IMR-90 (cell line): ENCODE measurements at regions not wholly inside any gene's neighbourhood (a gene's known extent, or its start where the extent isn't known, plus 50 kb on each side); places are given as distances from the start of the nearest gene placed in this dataset.

Experiments used
- ATAC-seq: fragments of 200-7000 bp; cut with Tn5 transposase; 2 replicates; pipeline ENCODE4 v1.9.1; 2020; ENCODE audit warnings: low read depth, mild to moderate bottlenecking, moderate library complexity
- BruUV-seq: library from RNA; stranded (reverse); fragments of 400-500 nt; replicated peaks from 2 replicates; lab custom pipeline; 2021; lab: Mats Ljungman, UMichigan
- CTCF ChIA-PET: fragments of 300-600 bp; formaldehyde crosslinking; extraction: SDS; loops from one replicate; lab custom pipeline; 2021; ENCODE audit warnings: antibody characterized with exemption; lab: Yijun Ruan, JAX
- POLR2A ChIA-PET: fragments of 300-600 bp; sonication (Branson Sonifier 250); formaldehyde crosslinking; loops from one replicate; lab custom pipeline; 2022; ENCODE audit warnings: antibody characterized with exemption; ENCODE audit not compliant: unreplicated experiment; lab: Charles Lee
- DNase-seq: peaks from one replicate; pipeline ENCODE4 v3.0.0; 2013
- H2AFZ ChIP-seq: replicated peaks from 2 replicates; pipeline ENCODE3; 2013; ENCODE audit warnings: low read length, mild to moderate bottlenecking; ENCODE audit not compliant: poor library complexity
- H2AK5ac ChIP-seq: 2 replicates; pipeline ENCODE4 v1.6.1; 2013; ENCODE audit warnings: low read depth, low read length, inconsistent platforms
- H2AK9ac ChIP-seq: replicated peaks from 2 replicates; pipeline ENCODE3; 2013; ENCODE audit warnings: mild to moderate bottlenecking, low read depth, low read length, moderate library complexity; ENCODE audit not compliant: poor library complexity
- H2BK120ac ChIP-seq: 2 replicates; pipeline ENCODE4 v1.6.1; 2013; ENCODE audit warnings: low read depth, low read length, inconsistent platforms
- H2BK15ac ChIP-seq: 3 replicates; pipeline ENCODE4 v1.6.1; 2013; ENCODE audit warnings: low read depth, low read length, inconsistent platforms
- H2BK20ac ChIP-seq: 2 replicates; pipeline ENCODE4 v1.6.1; 2013; ENCODE audit warnings: low read depth, mild to moderate bottlenecking, inconsistent platforms, low read length, moderate library complexity
- H2BK5ac ChIP-seq: 2 replicates; pipeline ENCODE4 v1.6.1; 2013; ENCODE audit warnings: mild to moderate bottlenecking, low read depth, low read length, inconsistent platforms; ENCODE audit not compliant: poor library complexity, severe bottlenecking
- H3K14ac ChIP-seq: replicated peaks from 2 replicates; pipeline ENCODE4 v1.6.1; 2013; ENCODE audit warnings: low read depth, low read length, inconsistent platforms
- H3K18ac ChIP-seq: 2 replicates; pipeline ENCODE4 v1.6.1; 2013; ENCODE audit warnings: low read depth, low read length, control low read depth
- H3K23ac ChIP-seq: 2 replicates; pipeline ENCODE4 v1.6.1; 2013; ENCODE audit warnings: low read depth, low read length, inconsistent platforms
- H3K27ac ChIP-seq: 2 replicates; pipeline ENCODE4 v1.5.1; 2013; ENCODE audit warnings: mild to moderate bottlenecking, control low read depth, low read length; ENCODE audit not compliant: insufficient read depth
- H3K27me3 ChIP-seq: 2 replicates; pipeline ENCODE4 v1.6.1; 2013; ENCODE audit warnings: low read length; ENCODE audit not compliant: control insufficient read depth, insufficient read depth
- H3K36me3 ChIP-seq: 2 replicates; pipeline ENCODE4 v1.6.1; 2013; ENCODE audit warnings: low read length, mixed read lengths; ENCODE audit not compliant: control insufficient read depth, insufficient read depth
- H3K4ac ChIP-seq: 2 replicates; pipeline ENCODE4 v1.6.1; 2013; ENCODE audit warnings: low read depth, low read length, inconsistent platforms
- H3K4me1 ChIP-seq: 2 replicates; pipeline ENCODE4 v1.6.1; 2013; ENCODE audit warnings: low read length, mixed read lengths; ENCODE audit not compliant: control insufficient read depth, insufficient read depth
- H3K4me2 ChIP-seq: 2 replicates; pipeline ENCODE4 v1.6.1; 2013; ENCODE audit warnings: low read depth, mild to moderate bottlenecking, control low read depth, low read length, moderate library complexity
- H3K4me3 ChIP-seq: 2 replicates; pipeline ENCODE4 v1.5.1; 2013; ENCODE audit warnings: low read depth, mild to moderate bottlenecking, control low read depth, low read length, moderate library complexity; ENCODE audit not compliant: insufficient read depth
- H3K56ac ChIP-seq: 2 replicates; pipeline ENCODE4 v1.6.1; 2013; ENCODE audit warnings: low read length, inconsistent platforms; ENCODE audit not compliant: insufficient read depth; ENCODE audit errors: extremely low read depth
- H3K79me1 ChIP-seq, 2 experiments: 2 replicates each; pipeline ENCODE4 v1.6.1; 2013; ENCODE audit warnings: low read length in 2 of 2, inconsistent platforms in 1 of 2, low read depth in 1 of 2
- H3K9ac ChIP-seq: 2 replicates; pipeline ENCODE4 v1.6.1; 2013; ENCODE audit warnings: low read depth, low read length, control low read depth
- H3K9me1 ChIP-seq: 2 replicates; pipeline ENCODE4 v1.6.1; 2013; ENCODE audit warnings: low read length, inconsistent platforms; ENCODE audit not compliant: insufficient read depth
- H3K9me3 ChIP-seq: 2 replicates; pipeline ENCODE4 v1.6.1; 2013; ENCODE audit warnings: low read length; ENCODE audit not compliant: control insufficient read depth, insufficient read depth
- H4K20me1 ChIP-seq: 2 replicates; pipeline ENCODE4 v1.6.1; 2013; ENCODE audit warnings: low read length, inconsistent platforms; ENCODE audit not compliant: insufficient read depth
- H4K5ac ChIP-seq: 2 replicates; pipeline ENCODE4 v1.6.1; 2013; ENCODE audit warnings: mild to moderate bottlenecking, low read depth, low read length, control low read depth
- H4K8ac ChIP-seq, 2 experiments: 2 replicates each; pipeline ENCODE4 v1.6.1; 2013; ENCODE audit warnings: low read depth in 2 of 2, low read length in 2 of 2, control low read depth in 1 of 2, inconsistent platforms in 1 of 2
- H4K91ac ChIP-seq: 2 replicates; pipeline ENCODE4 v1.6.1; 2013; ENCODE audit warnings: low read depth, low read length, inconsistent platforms; ENCODE audit not compliant: insufficient read depth
- BHLHE40 ChIP-seq: fragments of 150-350 bp; IDR thresholded peaks from 2 replicates; pipeline ENCODE4 v1.6.1; 2016; ENCODE audit warnings: mild to moderate bottlenecking, low read depth, low read length
- CEBPB ChIP-seq: IDR thresholded peaks from 2 replicates; pipeline ENCODE4 v1.6.1; 2012; ENCODE audit warnings: low read depth, low read length, improper control_type of control experiment
- CHD1 ChIP-seq: IDR thresholded peaks from 2 replicates; pipeline ENCODE4 v1.6.1; 2012; ENCODE audit warnings: low read depth, low read length, improper control_type of control experiment
- FOS ChIP-seq: fragments of 150-350 bp; IDR thresholded peaks from 2 replicates; pipeline ENCODE4 v1.6.1; 2016; ENCODE audit warnings: low read depth, low read length
- MAFK ChIP-seq: IDR thresholded peaks from 2 replicates; pipeline ENCODE4 v1.6.1; 2012; ENCODE audit warnings: low read depth, low read length, improper control_type of control experiment
- MAZ ChIP-seq: IDR thresholded peaks from 2 replicates; pipeline ENCODE4 v1.6.1; 2012; ENCODE audit warnings: low read depth, mild to moderate bottlenecking, low read length, improper control_type of control experiment, moderate library complexity, borderline replicate concordance
- MXI1 ChIP-seq: IDR thresholded peaks from 2 replicates; pipeline ENCODE4 v1.6.1; 2012; ENCODE audit warnings: low read depth, mild to moderate bottlenecking, low read length, moderate library complexity, borderline replicate concordance
- NFE2L2 ChIP-seq: fragments of 150-350 bp; IDR thresholded peaks from 2 replicates; pipeline ENCODE4 v1.6.1; 2016; ENCODE audit warnings: low read depth, mild to moderate bottlenecking, low read length
- POLR2A ChIP-seq: IDR thresholded peaks from 2 replicates; pipeline ENCODE4 v1.6.1; 2012; ENCODE audit warnings: mild to moderate bottlenecking, low read depth, low read length
- RAD21 ChIP-seq: IDR thresholded peaks from 2 replicates; pipeline ENCODE4 v1.6.1; 2012; ENCODE audit warnings: low read length, improper control_type of control experiment
- RCOR1 ChIP-seq: IDR thresholded peaks from 2 replicates; pipeline ENCODE4 v1.6.1; 2012; ENCODE audit warnings: mild to moderate bottlenecking, low read length, improper control_type of control experiment; ENCODE audit not compliant: insufficient replicate concordance
- RFX5 ChIP-seq: IDR thresholded peaks from 2 replicates; pipeline ENCODE4 v1.8.0; 2012; ENCODE audit warnings: low read depth, mild to moderate bottlenecking, low read length, moderate library complexity
- SMC3 ChIP-seq: fragments of 150-350 bp; IDR thresholded peaks from 2 replicates; pipeline ENCODE4 v1.6.1; 2016; ENCODE audit warnings: low read depth, mild to moderate bottlenecking, antibody characterized with exemption, low read length, moderate library complexity
- WGBS, 2 experiments: methylation state at CpG; one replicate each; pipeline versions ENCODE4 v1.1.5 to v1.1.7; 2013; ENCODE audit warnings: missing lambda C conversion rate in 2 of 2; ENCODE audit not compliant: insufficient read length in 1 of 2; ENCODE audit errors: extremely low coverage in 2 of 2; 5-methylcytosine and 5-hydroxymethylcytosine counted together
- dilution Hi-C: fragments of 300-500 bp; cut with HindIII; formaldehyde crosslinking; loops from one replicate; pipeline ENCODE4 v1.14.3; 2018; ENCODE audit warnings: low sequenced_read_pairs; ENCODE audit not compliant: unreplicated experiment
- in situ Hi-C: fragments of 300-500 bp; cut with MboI; formaldehyde crosslinking; loops from 3 replicates; pipeline ENCODE4 v1.14.3; 2019; ENCODE audit warnings: low sequenced_read_pairs, inconsistent platforms, mixed read lengths
- intact Hi-C: fragments of 100-400 bp; cut with micrococcal nuclease; formaldehyde crosslinking; loops from 2 replicates; pipeline ENCODE4 v1.10.0; 2022
- TF ChIP-seq, protein P1 (sequence below): conservative IDR thresholded peaks from 2 replicates; pipeline ENCODE4 v1.5.1; 2012; ENCODE audit warnings: mild to moderate bottlenecking, low read depth, low read length, improper control_type of control experiment
- TF ChIP-seq, protein P2 (sequence below): fragments of 150-350 bp; IDR thresholded peaks from 2 replicates; pipeline ENCODE4 v1.6.1; 2016; ENCODE audit warnings: low read depth, mild to moderate bottlenecking, low read length, moderate library complexity, borderline replicate concordance
- TF ChIP-seq, protein P3 (sequence below): fragments of 150-350 bp; IDR thresholded peaks from 2 replicates; pipeline ENCODE4 v1.6.1; 2017; ENCODE audit warnings: mild to moderate bottlenecking, antibody characterized with exemption, low read length, low read depth

DNA sequence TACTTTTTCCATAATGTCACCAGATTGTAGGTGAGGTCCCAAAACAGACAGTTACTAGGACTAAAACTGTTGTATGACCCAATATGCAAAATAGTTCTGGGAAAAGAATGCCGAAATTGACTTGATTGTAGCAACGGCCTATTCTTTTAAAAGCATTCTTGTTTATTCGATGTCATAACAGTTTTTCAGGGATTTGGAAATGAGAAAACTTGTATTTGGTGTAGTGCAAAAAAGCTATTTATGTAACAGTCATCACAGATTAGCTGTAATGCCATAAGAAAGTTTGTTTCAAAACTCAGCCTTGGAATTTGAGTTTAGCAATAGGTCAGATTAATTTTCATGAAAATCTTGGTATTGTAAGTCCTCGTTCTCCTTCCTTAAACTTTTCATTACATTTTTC is 69.2 kb upstream of the DIAPH2 start:
- H3K27ac ChIP-seq, result no peak overlapping the region
- no peak overlapping the region for H3K4me2 ChIP-seq
- no peak overlapping the region for H3K18ac ChIP-seq
- no peak overlapping the region for H2BK15ac ChIP-seq
- no peak overlapping the region for H2BK5ac ChIP-seq
- POLR2A ChIA-PET, result no interaction called here
- H3K23ac ChIP-seq, result no peak overlapping the region
- H3K79me1 ChIP-seq, result no peaks in the 10 kb centered on the region
- WGBS, 2 experiments, result 100% methylated on average over 1 of the region's 4 CpGs; no CpG with 5 or more reads in 1 of the 2 experiments
- CTCF ChIA-PET, result interaction anchor here (0.6 kb wide), 1 partner anchor 31 kb away, joined by 3 read pairs; no protein-coding TSS in a partner anchor
- in situ Hi-C loops, result no loop called here
- no peak overlapping the region for H3K56ac ChIP-seq
- no peak overlapping the region for H2BK20ac ChIP-seq
- H3K4me1 ChIP-seq, result no peaks in the 10 kb centered on the region
- H2AK5ac ChIP-seq, result no peak overlapping the region
- BruUV-seq, result no TSS peak
- intact Hi-C loops, result no loop called here
- no peaks in the 10 kb centered on the region for H3K9me3 ChIP-seq
- dilution Hi-C loops, result no loop called here
- H3K4me3 ChIP-seq, result no peak overlapping the region
- H3K36me3 ChIP-seq, result no peaks in the 10 kb centered on the region
- H4K8ac ChIP-seq, result no peak overlapping the region
- H4K20me1 ChIP-seq, result no peaks in the 10 kb centered on the region
- ATAC-seq, result no peak
- H3K27me3 ChIP-seq, result no peaks in the 10 kb centered on the region
- no peak overlapping the region for H3K4ac ChIP-seq
- H2AFZ ChIP-seq, result no peak overlapping the region
- no peaks in the 10 kb centered on the region for H3K9me1 ChIP-seq
- no peak overlapping the region for H4K5ac ChIP-seq
- no peak overlapping the region for H3K14ac ChIP-seq
- DNase-seq, result no peak
- H4K91ac ChIP-seq, result no peak overlapping the region
- H2AK9ac ChIP-seq, result no peak overlapping the region
- no peak overlapping the region for H3K9ac ChIP-seq
- TF ChIP-seq CHD1 (no peak), POLR2A (no peak), MAZ (no peak), MXI1 (no peak), FOS (no peak), NFE2L2 (no peak), RFX5 (no peak), MAFK (no peak), RCOR1 (no peak), CEBPB (no peak), BHLHE40 (no peak), SMC3 (no peak), RAD21 (no peak)
- TF ChIP-seq, protein P1, sequence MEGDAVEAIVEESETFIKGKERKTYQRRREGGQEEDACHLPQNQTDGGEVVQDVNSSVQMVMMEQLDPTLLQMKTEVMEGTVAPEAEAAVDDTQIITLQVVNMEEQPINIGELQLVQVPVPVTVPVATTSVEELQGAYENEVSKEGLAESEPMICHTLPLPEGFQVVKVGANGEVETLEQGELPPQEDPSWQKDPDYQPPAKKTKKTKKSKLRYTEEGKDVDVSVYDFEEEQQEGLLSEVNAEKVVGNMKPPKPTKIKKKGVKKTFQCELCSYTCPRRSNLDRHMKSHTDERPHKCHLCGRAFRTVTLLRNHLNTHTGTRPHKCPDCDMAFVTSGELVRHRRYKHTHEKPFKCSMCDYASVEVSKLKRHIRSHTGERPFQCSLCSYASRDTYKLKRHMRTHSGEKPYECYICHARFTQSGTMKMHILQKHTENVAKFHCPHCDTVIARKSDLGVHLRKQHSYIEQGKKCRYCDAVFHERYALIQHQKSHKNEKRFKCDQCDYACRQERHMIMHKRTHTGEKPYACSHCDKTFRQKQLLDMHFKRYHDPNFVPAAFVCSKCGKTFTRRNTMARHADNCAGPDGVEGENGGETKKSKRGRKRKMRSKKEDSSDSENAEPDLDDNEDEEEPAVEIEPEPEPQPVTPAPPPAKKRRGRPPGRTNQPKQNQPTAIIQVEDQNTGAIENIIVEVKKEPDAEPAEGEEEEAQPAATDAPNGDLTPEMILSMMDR, result no peak
- TF ChIP-seq, protein P2, sequence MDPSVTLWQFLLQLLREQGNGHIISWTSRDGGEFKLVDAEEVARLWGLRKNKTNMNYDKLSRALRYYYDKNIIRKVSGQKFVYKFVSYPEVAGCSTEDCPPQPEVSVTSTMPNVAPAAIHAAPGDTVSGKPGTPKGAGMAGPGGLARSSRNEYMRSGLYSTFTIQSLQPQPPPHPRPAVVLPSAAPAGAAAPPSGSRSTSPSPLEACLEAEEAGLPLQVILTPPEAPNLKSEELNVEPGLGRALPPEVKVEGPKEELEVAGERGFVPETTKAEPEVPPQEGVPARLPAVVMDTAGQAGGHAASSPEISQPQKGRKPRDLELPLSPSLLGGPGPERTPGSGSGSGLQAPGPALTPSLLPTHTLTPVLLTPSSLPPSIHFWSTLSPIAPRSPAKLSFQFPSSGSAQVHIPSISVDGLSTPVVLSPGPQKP, result no peak
- TF ChIP-seq, protein P3, sequence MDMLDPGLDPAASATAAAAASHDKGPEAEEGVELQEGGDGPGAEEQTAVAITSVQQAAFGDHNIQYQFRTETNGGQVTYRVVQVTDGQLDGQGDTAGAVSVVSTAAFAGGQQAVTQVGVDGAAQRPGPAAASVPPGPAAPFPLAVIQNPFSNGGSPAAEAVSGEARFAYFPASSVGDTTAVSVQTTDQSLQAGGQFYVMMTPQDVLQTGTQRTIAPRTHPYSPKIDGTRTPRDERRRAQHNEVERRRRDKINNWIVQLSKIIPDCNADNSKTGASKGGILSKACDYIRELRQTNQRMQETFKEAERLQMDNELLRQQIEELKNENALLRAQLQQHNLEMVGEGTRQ, result no peak
- no peak overlapping the region for H2BK120ac ChIP-seq
